ENCODE measurements at regions not wholly inside any gene's neighbourhood (a gene's known extent, or its start where the extent isn't known, plus 50 kb on each side); places are given as distances from the start of the nearest gene placed in this dataset.

DNA sequence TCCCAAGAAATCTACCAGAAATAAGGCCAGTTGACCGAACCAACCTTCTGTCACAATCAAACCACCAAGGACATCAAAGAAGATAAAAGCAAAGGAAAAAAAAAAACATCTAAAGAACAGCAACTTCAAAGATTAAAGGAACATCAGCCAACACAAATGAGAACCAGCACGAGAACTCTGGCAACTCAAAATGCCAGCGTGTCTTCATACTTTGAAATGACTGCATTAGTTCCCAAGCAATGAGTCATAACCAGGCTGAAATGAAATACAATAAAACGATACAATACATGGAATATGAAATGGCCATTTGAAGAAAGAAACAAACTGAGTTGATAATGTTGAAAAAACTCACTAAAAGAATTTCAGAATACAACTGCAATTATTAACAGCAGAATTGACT, 611.6 kb upstream of the GRIA3 start:
- TF ChIP-seq, protein P1, sequence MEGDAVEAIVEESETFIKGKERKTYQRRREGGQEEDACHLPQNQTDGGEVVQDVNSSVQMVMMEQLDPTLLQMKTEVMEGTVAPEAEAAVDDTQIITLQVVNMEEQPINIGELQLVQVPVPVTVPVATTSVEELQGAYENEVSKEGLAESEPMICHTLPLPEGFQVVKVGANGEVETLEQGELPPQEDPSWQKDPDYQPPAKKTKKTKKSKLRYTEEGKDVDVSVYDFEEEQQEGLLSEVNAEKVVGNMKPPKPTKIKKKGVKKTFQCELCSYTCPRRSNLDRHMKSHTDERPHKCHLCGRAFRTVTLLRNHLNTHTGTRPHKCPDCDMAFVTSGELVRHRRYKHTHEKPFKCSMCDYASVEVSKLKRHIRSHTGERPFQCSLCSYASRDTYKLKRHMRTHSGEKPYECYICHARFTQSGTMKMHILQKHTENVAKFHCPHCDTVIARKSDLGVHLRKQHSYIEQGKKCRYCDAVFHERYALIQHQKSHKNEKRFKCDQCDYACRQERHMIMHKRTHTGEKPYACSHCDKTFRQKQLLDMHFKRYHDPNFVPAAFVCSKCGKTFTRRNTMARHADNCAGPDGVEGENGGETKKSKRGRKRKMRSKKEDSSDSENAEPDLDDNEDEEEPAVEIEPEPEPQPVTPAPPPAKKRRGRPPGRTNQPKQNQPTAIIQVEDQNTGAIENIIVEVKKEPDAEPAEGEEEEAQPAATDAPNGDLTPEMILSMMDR (IDR thresholded peaks at IDR 0.05) = no peak
- no peak for TF ChIP-seq POLR2AphosphoS5 (IDR thresholded peaks at IDR 0.05)

Data from prostate gland (tissue), 2 donors.